GM12872 (cell line): ENCODE measurements at regions not wholly inside any gene's neighbourhood (a gene's known extent, or its start where the extent isn't known, plus 50 kb on each side); places are given as distances from the start of the nearest gene placed in this dataset.

Experiments used
- CTCF ChIP-seq: IDR thresholded peaks from 3 replicates; pipeline ENCODE4 v1.5.1; 2011; ENCODE audit warnings: low read depth, mild to moderate bottlenecking, low read length, moderate library complexity; ENCODE audit not compliant: insufficient read depth

- TF ChIP-seq CTCF, result no peak
Measured at GRCh38 chr3:159146856-159147435, 345.1 kb downstream of the MFSD1 start.

- no peak for TF ChIP-seq CTCF
Measured at GRCh38 chr3:159147813-159148212, 346.0 kb downstream of the MFSD1 start.

- no peak for TF ChIP-seq CTCF
Measured at GRCh38 chr3:159148466-159148865, 346.6 kb downstream of the MFSD1 start.

- TF ChIP-seq CTCF, result no peak
Measured at GRCh38 chr3:159149131-159149530, 347.3 kb downstream of the MFSD1 start.

- TF ChIP-seq CTCF, result no peak
Measured at GRCh38 chr3:159149633-159150032, 347.8 kb downstream of the MFSD1 start.

GRCh38 chr3:159150180-159150579 lies 348.3 kb downstream of the MFSD1 start:
- TF ChIP-seq CTCF, result no peak

- no peak for TF ChIP-seq CTCF
Measured at GRCh38 chr3:159151130-159151529, 349.3 kb downstream of the MFSD1 start.
